ENCODE measurements at regions not wholly inside any gene's neighbourhood (a gene's known extent, or its start where the extent isn't known, plus 50 kb on each side); places are given as distances from the start of the nearest gene placed in this dataset.

DNA sequence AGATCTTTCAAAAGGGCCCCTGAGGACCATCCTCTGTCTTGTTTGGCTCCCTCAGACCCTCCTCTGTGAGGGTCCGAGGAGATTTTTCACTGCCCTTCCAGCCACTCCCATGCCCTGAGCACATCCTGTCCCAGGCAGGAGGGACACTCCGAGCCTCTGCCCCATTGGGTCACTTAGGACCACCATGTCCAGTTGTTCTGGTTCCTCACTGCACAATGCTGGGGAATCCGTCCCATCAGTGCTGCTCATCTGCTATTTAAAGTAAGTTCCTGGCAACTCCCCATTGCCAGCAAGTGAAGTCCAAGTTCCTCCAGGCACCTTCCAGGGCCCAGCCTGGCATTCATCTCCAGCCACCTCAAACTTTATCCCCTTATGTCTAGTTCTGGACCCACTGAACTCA, 117.5 kb upstream of the GRIK3 start:
- TF ChIP-seq, protein P1, sequence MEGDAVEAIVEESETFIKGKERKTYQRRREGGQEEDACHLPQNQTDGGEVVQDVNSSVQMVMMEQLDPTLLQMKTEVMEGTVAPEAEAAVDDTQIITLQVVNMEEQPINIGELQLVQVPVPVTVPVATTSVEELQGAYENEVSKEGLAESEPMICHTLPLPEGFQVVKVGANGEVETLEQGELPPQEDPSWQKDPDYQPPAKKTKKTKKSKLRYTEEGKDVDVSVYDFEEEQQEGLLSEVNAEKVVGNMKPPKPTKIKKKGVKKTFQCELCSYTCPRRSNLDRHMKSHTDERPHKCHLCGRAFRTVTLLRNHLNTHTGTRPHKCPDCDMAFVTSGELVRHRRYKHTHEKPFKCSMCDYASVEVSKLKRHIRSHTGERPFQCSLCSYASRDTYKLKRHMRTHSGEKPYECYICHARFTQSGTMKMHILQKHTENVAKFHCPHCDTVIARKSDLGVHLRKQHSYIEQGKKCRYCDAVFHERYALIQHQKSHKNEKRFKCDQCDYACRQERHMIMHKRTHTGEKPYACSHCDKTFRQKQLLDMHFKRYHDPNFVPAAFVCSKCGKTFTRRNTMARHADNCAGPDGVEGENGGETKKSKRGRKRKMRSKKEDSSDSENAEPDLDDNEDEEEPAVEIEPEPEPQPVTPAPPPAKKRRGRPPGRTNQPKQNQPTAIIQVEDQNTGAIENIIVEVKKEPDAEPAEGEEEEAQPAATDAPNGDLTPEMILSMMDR (IDR thresholded peaks at IDR 0.05): no peak
- TF ChIP-seq POLR2AphosphoS5 (IDR thresholded peaks at IDR 0.05) (no peak), POLR2A (IDR thresholded peaks at IDR 0.05) (no peak), EP300 (IDR thresholded peaks at IDR 0.05) (no peak)
